ENCODE measurements at regions not wholly inside any gene's neighbourhood (a gene's known extent, or its start where the extent isn't known, plus 50 kb on each side); places are given as distances from the start of the nearest gene placed in this dataset.

DNA sequence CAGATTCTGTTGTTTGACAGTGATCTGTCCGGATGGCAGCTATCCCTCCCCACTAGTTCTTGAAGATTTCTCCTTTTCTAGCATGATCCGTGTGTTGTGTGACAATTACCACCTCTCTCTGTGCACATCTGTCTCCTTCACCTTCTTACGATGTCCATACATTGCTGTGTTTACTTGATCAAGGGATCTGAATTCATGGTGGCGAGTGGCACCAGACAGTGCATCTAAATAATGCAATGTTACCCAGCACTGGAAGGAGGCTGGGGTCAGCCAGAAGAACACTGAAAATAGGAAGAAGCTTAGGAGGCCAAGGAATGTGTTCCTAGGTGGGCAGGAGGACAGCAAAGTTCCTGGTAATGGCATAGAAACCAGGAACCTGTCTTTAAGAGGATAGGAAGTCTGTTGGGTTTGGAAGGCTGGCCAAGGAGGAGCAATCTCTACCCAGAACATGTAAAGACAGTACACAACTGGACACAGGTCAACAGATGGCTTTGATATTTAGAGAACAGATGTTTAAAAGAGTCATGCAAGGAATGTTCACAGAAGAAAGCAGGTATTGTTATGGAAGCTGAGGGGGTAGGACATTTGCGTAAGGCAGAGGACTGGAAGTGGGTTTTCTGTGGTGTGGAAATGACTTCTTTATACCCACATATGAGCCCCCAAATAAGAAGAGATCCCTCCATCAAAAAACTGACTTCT, 126.4 kb downstream of the HRH4 start:
- TF ChIP-seq, protein P1, sequence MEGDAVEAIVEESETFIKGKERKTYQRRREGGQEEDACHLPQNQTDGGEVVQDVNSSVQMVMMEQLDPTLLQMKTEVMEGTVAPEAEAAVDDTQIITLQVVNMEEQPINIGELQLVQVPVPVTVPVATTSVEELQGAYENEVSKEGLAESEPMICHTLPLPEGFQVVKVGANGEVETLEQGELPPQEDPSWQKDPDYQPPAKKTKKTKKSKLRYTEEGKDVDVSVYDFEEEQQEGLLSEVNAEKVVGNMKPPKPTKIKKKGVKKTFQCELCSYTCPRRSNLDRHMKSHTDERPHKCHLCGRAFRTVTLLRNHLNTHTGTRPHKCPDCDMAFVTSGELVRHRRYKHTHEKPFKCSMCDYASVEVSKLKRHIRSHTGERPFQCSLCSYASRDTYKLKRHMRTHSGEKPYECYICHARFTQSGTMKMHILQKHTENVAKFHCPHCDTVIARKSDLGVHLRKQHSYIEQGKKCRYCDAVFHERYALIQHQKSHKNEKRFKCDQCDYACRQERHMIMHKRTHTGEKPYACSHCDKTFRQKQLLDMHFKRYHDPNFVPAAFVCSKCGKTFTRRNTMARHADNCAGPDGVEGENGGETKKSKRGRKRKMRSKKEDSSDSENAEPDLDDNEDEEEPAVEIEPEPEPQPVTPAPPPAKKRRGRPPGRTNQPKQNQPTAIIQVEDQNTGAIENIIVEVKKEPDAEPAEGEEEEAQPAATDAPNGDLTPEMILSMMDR (IDR thresholded peaks at IDR 0.05) = no peak
- TF ChIP-seq POLR2A (IDR thresholded peaks at IDR 0.05) = no peak

Data from adrenal gland (tissue), 5 donors.